ENCODE measurements at regions not wholly inside any gene's neighbourhood (a gene's known extent, or its start where the extent isn't known, plus 50 kb on each side); places are given as distances from the start of the nearest gene placed in this dataset.

- Histone ChIP-seq H3K4me1 (ENCODE audit: control insufficient read depth in 4 of 4, insufficient read depth in 4 of 4, low read length in 3 of 4) (no peaks in the 10 kb centered on the region), H3K27me3 (ENCODE audit: control insufficient read depth in 4 of 4, insufficient read depth in 4 of 4, low read length in 3 of 4) (peaks cover 0 to 5% (median 0%) of the 10 kb centered on the region in 4 donors), H3K36me3 (ENCODE audit: control insufficient read depth in 4 of 4, insufficient read depth in 3 of 4, low read depth in 1 of 4, low read length in 3 of 4) (no peaks in the 10 kb centered on the region), H3K4me3 (ENCODE audit: low read depth in 1 of 3, low read length in 3 of 3) (no peak overlapping the region), H3K27ac (ENCODE audit: low read depth in 1 of 2, low read length in 2 of 2) (no peak overlapping the region), H3K9me3 (ENCODE audit: control insufficient read depth in 4 of 4, low read length in 3 of 4) (no peaks in the 10 kb centered on the region), H3K9ac (ENCODE audit: low read depth in 1 of 2, low read length in 2 of 2) (no peak overlapping the region)
- TF ChIP-seq RAD21 (IDR thresholded peaks at IDR 0.05) (no peak), REST (IDR thresholded peaks at IDR 0.05) (no peak), CTCF (IDR thresholded peaks at IDR 0.05; ENCODE audit: low read depth, low read length, missing input control) (no peak), TAF1 (conservative IDR thresholded peaks at IDR 0.05) (no peak), RXRA (IDR thresholded peaks at IDR 0.05) (no peak), ATF3 (IDR thresholded peaks at IDR 0.05) (no peak), FOXA1 (IDR thresholded peaks at IDR 0.05) (no peak), HNF4G (IDR thresholded peaks at IDR 0.05) (no peak), SP1 (IDR thresholded peaks at IDR 0.05) (no peak), YY1 (IDR thresholded peaks at IDR 0.05) (no peak), HNF4A (conservative IDR thresholded peaks at IDR 0.05) (no peak), JUND (IDR thresholded peaks at IDR 0.05) (no peak), GABPA (IDR thresholded peaks at IDR 0.05 in 1 of 2, conservative IDR thresholded peaks at IDR 0.05 in 1 of 2) (no peak), NR2F2 (IDR thresholded peaks at IDR 0.05) (no peak), FOXA2 (IDR thresholded peaks at IDR 0.05) (no peak), EGR1 (IDR thresholded peaks at IDR 0.05; ENCODE audit: low read depth in 2 of 2) (no peak)
- TF ChIP-seq, protein P1, sequence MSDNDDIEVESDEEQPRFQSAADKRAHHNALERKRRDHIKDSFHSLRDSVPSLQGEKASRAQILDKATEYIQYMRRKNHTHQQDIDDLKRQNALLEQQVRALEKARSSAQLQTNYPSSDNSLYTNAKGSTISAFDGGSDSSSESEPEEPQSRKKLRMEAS (IDR thresholded peaks at IDR 0.05) = no peak
- TF ChIP-seq, protein P2, sequence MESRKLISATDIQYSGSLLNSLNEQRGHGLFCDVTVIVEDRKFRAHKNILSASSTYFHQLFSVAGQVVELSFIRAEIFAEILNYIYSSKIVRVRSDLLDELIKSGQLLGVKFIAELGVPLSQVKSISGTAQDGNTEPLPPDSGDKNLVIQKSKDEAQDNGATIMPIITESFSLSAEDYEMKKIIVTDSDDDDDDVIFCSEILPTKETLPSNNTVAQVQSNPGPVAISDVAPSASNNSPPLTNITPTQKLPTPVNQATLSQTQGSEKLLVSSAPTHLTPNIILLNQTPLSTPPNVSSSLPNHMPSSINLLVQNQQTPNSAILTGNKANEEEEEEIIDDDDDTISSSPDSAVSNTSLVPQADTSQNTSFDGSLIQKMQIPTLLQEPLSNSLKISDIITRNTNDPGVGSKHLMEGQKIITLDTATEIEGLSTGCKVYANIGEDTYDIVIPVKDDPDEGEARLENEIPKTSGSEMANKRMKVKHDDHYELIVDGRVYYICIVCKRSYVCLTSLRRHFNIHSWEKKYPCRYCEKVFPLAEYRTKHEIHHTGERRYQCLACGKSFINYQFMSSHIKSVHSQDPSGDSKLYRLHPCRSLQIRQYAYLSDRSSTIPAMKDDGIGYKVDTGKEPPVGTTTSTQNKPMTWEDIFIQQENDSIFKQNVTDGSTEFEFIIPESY (IDR thresholded peaks at IDR 0.05) = no peak
- no peak for DNase-seq (ENCODE audit: low spot score)
- 83% methylated on average over 1 of the region's 1 CpG for WGBS
These were observed 76.2 kb upstream of the RASSF8 start for GRCh38 chr12:25882266-25882665.

Data from liver (tissue), 8 donors.